ENCODE measurements at regions not wholly inside any gene's neighbourhood (a gene's known extent, or its start where the extent isn't known, plus 50 kb on each side); places are given as distances from the start of the nearest gene placed in this dataset.
A peak's percentile ranks its signal among the peaks of the same experiment; 100 is the strongest.
"Not testable (repeated sequence)": the region's sequence is repeated elsewhere in the genome, so short reads cannot be mapped to it uniquely, and the experiment has no call there.

GRCh38 chr21:27928534-27929115, 961.7 kb upstream of the ADAMTS5 start:
- DNase-seq: peak; percentile 32 to 38

GRCh38 chr21:27921421-27921820, 954.5 kb upstream of the ADAMTS5 start:
- not testable (repeated sequence) for DNase-seq

GRCh38 chr21:27917966-27918365, 951.1 kb upstream of the ADAMTS5 start:
- DNase-seq: not testable (repeated sequence)

- DNase-seq: not testable (repeated sequence)
Measured at GRCh38 chr21:27916326-27916725, 949.4 kb upstream of the ADAMTS5 start.

GRCh38 chr21:27912133-27912532, 945.2 kb upstream of the ADAMTS5 start:
- DNase-seq: not testable (repeated sequence)

GRCh38 chr21:27909487-27909886, 942.6 kb upstream of the ADAMTS5 start:
- DNase-seq: not testable (repeated sequence)

GRCh38 chr21:27908816-27909215, 941.9 kb upstream of the ADAMTS5 start:
- DNase-seq: not testable (repeated sequence)

GRCh38 chr21:27902904-27903303, 936.0 kb upstream of the ADAMTS5 start:
- not testable (repeated sequence) for DNase-seq

GRCh38 chr21:27893619-27894018, 926.7 kb upstream of the ADAMTS5 start:
- DNase-seq: not testable (repeated sequence)

GRCh38 chr21:27891495-27891894, 924.6 kb upstream of the ADAMTS5 start:
- DNase-seq: not testable (repeated sequence)

- not testable (repeated sequence) for DNase-seq
Measured at GRCh38 chr21:27887808-27888455, 921.0 kb upstream of the ADAMTS5 start.

- DNase-seq: no peak
Measured at GRCh38 chr21:27885296-27885711, 918.4 kb upstream of the ADAMTS5 start.

GRCh38 chr21:27881331-27881730, 914.4 kb upstream of the ADAMTS5 start:
- DNase-seq: not testable (repeated sequence)

GRCh38 chr21:27872411-27872810, 905.5 kb upstream of the ADAMTS5 start:
- not testable (repeated sequence) for DNase-seq

GRCh38 chr21:27870755-27871154, 903.9 kb upstream of the ADAMTS5 start:
- not testable (repeated sequence) for DNase-seq

GRCh38 chr21:27860314-27860955, 893.5 kb upstream of the ADAMTS5 start:
- not testable (repeated sequence) for DNase-seq

GRCh38 chr21:27858053-27858825, 891.4 kb upstream of the ADAMTS5 start:
- DNase-seq: not testable (repeated sequence)

GRCh38 chr21:27856988-27857387, 890.1 kb upstream of the ADAMTS5 start:
- not testable (repeated sequence) for DNase-seq

- DNase-seq: no peak
Measured at GRCh38 chr21:27841084-27841672, 874.3 kb upstream of the ADAMTS5 start.

GRCh38 chr21:27840262-27840661, 873.4 kb upstream of the ADAMTS5 start:
- DNase-seq: no peak

- DNase-seq: no peak
Measured at GRCh38 chr21:27839512-27840115, 872.7 kb upstream of the ADAMTS5 start.

- no peak for DNase-seq
Measured at GRCh38 chr21:27838573-27838972, 871.7 kb upstream of the ADAMTS5 start.

All from AML-193 (cell line).